H9 (cell line): ENCODE measurements at regions not wholly inside any gene's neighbourhood (a gene's known extent, or its start where the extent isn't known, plus 50 kb on each side); places are given as distances from the start of the nearest gene placed in this dataset.

Experiments
- DNase-seq: peaks from one replicate; pipeline ENCODE4 v3.0.0-alpha.2; 2017
- H2AFZ ChIP-seq: one replicate; pipeline ENCODE4 v1.6.1; 2013; ENCODE audit warnings: mild to moderate bottlenecking, low read length, control low read depth, moderate library complexity
- H2AK5ac ChIP-seq: 2 replicates; pipeline ENCODE4 v1.6.1; 2013; ENCODE audit warnings: low read length, control low read depth, mixed read lengths; ENCODE audit not compliant: insufficient read length
- H2BK120ac ChIP-seq: one replicate; pipeline ENCODE4 v1.6.1; 2013; ENCODE audit warnings: low read depth, mild to moderate bottlenecking, low read length, control low read depth, inconsistent platforms; ENCODE audit not compliant: poor library complexity, severe bottlenecking
- H2BK12ac ChIP-seq: 2 replicates; pipeline ENCODE4 v1.6.1; 2013; ENCODE audit warnings: low read length, control low read depth, mixed read lengths, low read depth; ENCODE audit not compliant: insufficient read length
- H2BK15ac ChIP-seq: 2 replicates; pipeline ENCODE4 v1.6.1; 2013; ENCODE audit warnings: low read depth, low read length, control low read depth
- H2BK20ac ChIP-seq: one replicate; pipeline ENCODE4 v1.6.1; 2013; ENCODE audit warnings: low read depth, mild to moderate bottlenecking, low read length, control low read depth, inconsistent platforms; ENCODE audit not compliant: poor library complexity, severe bottlenecking
- H2BK5ac ChIP-seq: 2 replicates; pipeline ENCODE4 v1.6.1; 2013; ENCODE audit warnings: low read length, control low read depth, mixed read lengths; ENCODE audit not compliant: insufficient read length
- H3K14ac ChIP-seq: 2 replicates; pipeline ENCODE4 v1.6.1; 2013; ENCODE audit warnings: low read length, control low read depth; ENCODE audit not compliant: insufficient read depth
- H3K18ac ChIP-seq: 2 replicates; pipeline ENCODE4 v1.6.1; 2013; ENCODE audit warnings: low read depth, mild to moderate bottlenecking, mixed read lengths, low read length, control low read depth; ENCODE audit not compliant: insufficient read length
- H3K23ac ChIP-seq: 2 replicates; pipeline ENCODE4 v1.6.1; 2013; ENCODE audit warnings: low read length, control low read depth, mixed read lengths, low read depth; ENCODE audit not compliant: insufficient read length
- H3K23me2 ChIP-seq: 2 replicates; pipeline ENCODE4 v1.6.1; 2013; ENCODE audit warnings: low read depth, mild to moderate bottlenecking, mixed read lengths, low read length, control low read depth; ENCODE audit not compliant: insufficient read length, poor library complexity, severe bottlenecking
- H3K27ac ChIP-seq: 2 replicates; pipeline ENCODE4 v1.5.1; 2013; ENCODE audit warnings: low read length, control low read depth, mixed read lengths, low read depth; ENCODE audit not compliant: insufficient read length
- H3K27me3 ChIP-seq: 2 replicates; pipeline ENCODE4 v1.6.1; 2013; ENCODE audit warnings: low read length, control low read depth, inconsistent platforms; ENCODE audit not compliant: insufficient read depth
- H3K4ac ChIP-seq: 2 replicates; pipeline ENCODE4 v1.6.1; 2013; ENCODE audit warnings: low read depth, mild to moderate bottlenecking, control low read depth, inconsistent platforms, low read length, moderate library complexity
- H3K4me1 ChIP-seq: 2 replicates; pipeline ENCODE4 v1.6.1; 2013; ENCODE audit warnings: low read length, control low read depth, inconsistent platforms; ENCODE audit not compliant: insufficient read depth
- H3K4me2 ChIP-seq: 2 replicates; pipeline ENCODE4 v1.6.1; 2013; ENCODE audit warnings: low read length, control low read depth, mixed read lengths; ENCODE audit not compliant: insufficient read length, insufficient read depth
- H3K56ac ChIP-seq: 2 replicates; pipeline ENCODE4 v1.6.1; 2013; ENCODE audit warnings: low read depth, mild to moderate bottlenecking, mixed read lengths, low read length, control low read depth; ENCODE audit not compliant: insufficient read length
- H3K79me1 ChIP-seq: 2 replicates; pipeline ENCODE4 v1.6.1; 2013; ENCODE audit warnings: low read depth, mild to moderate bottlenecking, moderate library complexity, low read length, control low read depth, inconsistent platforms; ENCODE audit not compliant: insufficient read depth, poor library complexity, severe bottlenecking
- H3K79me2 ChIP-seq: 2 replicates; pipeline ENCODE4 v1.6.1; 2013; ENCODE audit warnings: low read length, control low read depth, inconsistent platforms; ENCODE audit not compliant: insufficient read depth
- H3K9ac ChIP-seq: 2 replicates; pipeline ENCODE4 v1.6.1; 2013; ENCODE audit warnings: low read length, control low read depth, mixed read lengths; ENCODE audit not compliant: insufficient read length; ENCODE audit errors: extremely low read depth
- H3K9me3 ChIP-seq: one replicate; pipeline ENCODE4 v1.6.1; 2013; ENCODE audit warnings: low read depth, low read length, inconsistent platforms; ENCODE audit not compliant: control insufficient read depth
- H3T11ph ChIP-seq: one replicate; pipeline ENCODE4 v1.6.1; 2013; ENCODE audit warnings: mild to moderate bottlenecking, low read length, control low read depth, inconsistent platforms
- H4K20me1 ChIP-seq: one replicate; pipeline ENCODE4 v1.6.1; 2013; ENCODE audit not compliant: control insufficient read depth, insufficient read length, insufficient read depth
- H4K5ac ChIP-seq: 2 replicates; pipeline ENCODE4 v1.6.1; 2013; ENCODE audit warnings: low read depth, mild to moderate bottlenecking, mixed read lengths, low read length, control low read depth; ENCODE audit not compliant: insufficient read length
- H4K8ac ChIP-seq: replicated peaks from 2 replicates; pipeline ENCODE4 v1.6.1; 2013; ENCODE audit warnings: low read length, control low read depth, mixed read lengths, low read depth; ENCODE audit not compliant: insufficient read length
- H4K91ac ChIP-seq: 2 replicates; pipeline ENCODE4 v1.6.1; 2013; ENCODE audit warnings: low read depth, mild to moderate bottlenecking, moderate library complexity, mixed read lengths, low read length, control low read depth; ENCODE audit not compliant: insufficient read length
- H3K27ac Mint-ChIP-seq, 3 experiments: 2 replicates in 2 of 3; 3 replicates in 1 of 3; pipeline ENCODE4 v1.8.0; 2020 to 2021; ENCODE audit warnings: mixed read lengths in 3 of 3, mild to moderate bottlenecking in 1 of 3, moderate library complexity in 1 of 3
- H3K27me3 Mint-ChIP-seq: 2 replicates; pipeline ENCODE4 v1.8.0; 2021; ENCODE audit warnings: low read depth, mild to moderate bottlenecking, moderate library complexity, mixed read lengths
- H3K36me3 Mint-ChIP-seq, 3 experiments: 2 replicates in 2 of 3; 3 replicates in 1 of 3; pipeline ENCODE4 v1.8.0; 2020 to 2021; ENCODE audit warnings: low read depth in 3 of 3, mixed read lengths in 3 of 3; ENCODE audit not compliant: insufficient read depth in 1 of 3
- H3K4me1 Mint-ChIP-seq, 2 experiments: 2 replicates each; pipeline ENCODE4 v1.8.0; 2020; ENCODE audit warnings: mixed read lengths in 2 of 2
- H3K4me3 Mint-ChIP-seq, 2 experiments: 2 replicates in 1 of 2; 3 replicates in 1 of 2; pipeline ENCODE4 v1.8.0; 2020 to 2021; ENCODE audit warnings: mild to moderate bottlenecking in 2 of 2, mixed read lengths in 2 of 2, moderate library complexity in 1 of 2
- H3K9me3 Mint-ChIP-seq, 2 experiments: 2 replicates in 1 of 2; 3 replicates in 1 of 2; pipeline ENCODE4 v1.8.0; 2020; ENCODE audit warnings: mild to moderate bottlenecking in 2 of 2, mixed read lengths in 2 of 2, moderate library complexity in 1 of 2
- CTCF ChIP-seq: fragments of 200-600 bp; sonication (generic); conservative IDR thresholded peaks from 3 replicates; pipeline ENCODE4 v1.8.0; 2021; ENCODE audit warnings: antibody characterized with exemption, mild to moderate bottlenecking
- WGBS: extraction: QIAGEN DNeasy Blood & Tissue Kit; methylation state at CpG from one replicate; pipeline ENCODE4 v1.1.7; 2013; ENCODE audit warnings: missing lambda C conversion rate, low lambda C conversion rate, mixed read lengths; ENCODE audit not compliant: insufficient read length; ENCODE audit errors: extremely low coverage; 5-methylcytosine and 5-hydroxymethylcytosine counted together

GRCh38 chr1:5551274-5551975, 440.8 kb downstream of the NPHP4 start:
- Histone ChIP-seq H4K91ac (no peak overlapping the region), H3K79me1 (no peaks in the 10 kb centered on the region), H3K4me1 (no peaks in the 10 kb centered on the region), H2AFZ (no peak overlapping the region), H3K4me2 (no peak overlapping the region), H3K4ac (no peak overlapping the region), H2BK15ac (no peak overlapping the region), H3K23ac (no peak overlapping the region), H3K14ac (no peak overlapping the region), H3K18ac (no peak overlapping the region), H4K8ac (no peak overlapping the region), H4K20me1 (no peaks in the 10 kb centered on the region), H2BK120ac (no peak overlapping the region), H3T11ph (no peak overlapping the region), H3K27ac (no peak overlapping the region), H3K9ac (no peak overlapping the region), H2BK20ac (no peak overlapping the region), H3K23me2 (no peaks in the 10 kb centered on the region), H3K27me3 (no peaks in the 10 kb centered on the region), H2AK5ac (no peak overlapping the region), H3K79me2 (no peaks in the 10 kb centered on the region), H3K56ac (no peak overlapping the region), H3K9me3 (no peaks in the 10 kb centered on the region), H2BK12ac (no peak overlapping the region), H4K5ac (no peak overlapping the region), H2BK5ac (no peak overlapping the region)
- H3K27ac Mint-ChIP-seq: no peak overlapping the region
- H3K4me3 Mint-ChIP-seq: no peak overlapping the region
- no peaks in the 10 kb centered on the region for H3K36me3 Mint-ChIP-seq
- WGBS: no CpG with 5 or more reads among the region's 8 CpGs
- TF ChIP-seq CTCF: no peak
- H3K27me3 Mint-ChIP-seq: peaks cover 24% of the 10 kb centered on the region
- H3K4me1 Mint-ChIP-seq: no peaks in the 10 kb centered on the region
- no peak for DNase-seq
- H3K9me3 Mint-ChIP-seq: peaks cover 2 to 9% of the 10 kb centered on the region in 2 experiments; a peak in 4 of 5 replicates
